ENCODE measurements at regions not wholly inside any gene's neighbourhood (a gene's known extent, or its start where the extent isn't known, plus 50 kb on each side); places are given as distances from the start of the nearest gene placed in this dataset.

- H3K27me3 ChIP-seq (ENCODE audit: control insufficient read depth, insufficient read depth, low read length): no peaks in the 10 kb centered on the region
- H3K9ac ChIP-seq (ENCODE audit: low read length in 3 of 3): no peak overlapping the region
- no peaks in the 10 kb centered on the region for H3K4me1 ChIP-seq (ENCODE audit: control insufficient read depth in 2 of 3, insufficient read depth in 2 of 3, low read depth in 1 of 3, low read length in 3 of 3)
- DNase-seq (no peak), FAIRE-seq (no peak)
- no peak overlapping the region for H3K27ac ChIP-seq (ENCODE audit: low read depth in 2 of 2, low read length in 2 of 2)
- TF ChIP-seq CTCF (IDR thresholded peaks at IDR 0.05; ENCODE audit: borderline replicate concordance, extremely low read depth, insufficient read depth): no peak
- intact Hi-C loops (cut with DNase I): no loop called here
- H3K4me3 ChIP-seq (ENCODE audit: low read length in 3 of 3): no peak overlapping the region
- H3K36me3 ChIP-seq (ENCODE audit: control insufficient read depth in 2 of 3, insufficient read depth in 3 of 3, low read length in 3 of 3): no peaks in the 10 kb centered on the region
- peaks cover 0 to 7% (median 0%) of the 10 kb centered on the region in 3 donors for H3K9me3 ChIP-seq (ENCODE audit: control insufficient read depth in 2 of 3, insufficient read depth in 1 of 3, low read length in 3 of 3)
Measured at GRCh38 chr5:61966997-61967396, 339.0 kb upstream of the KIF2A start.

- Histone ChIP-seq H3K27me3 (ENCODE audit: control insufficient read depth, insufficient read depth, low read length) (no peaks in the 10 kb centered on the region), H3K9me3 (ENCODE audit: control insufficient read depth in 2 of 3, insufficient read depth in 1 of 3, low read length in 3 of 3) (peaks cover 0 to 3% (median 0%) of the 10 kb centered on the region in 3 donors), H3K4me1 (ENCODE audit: control insufficient read depth in 2 of 3, insufficient read depth in 2 of 3, low read depth in 1 of 3, low read length in 3 of 3) (no peaks in the 10 kb centered on the region), H3K36me3 (ENCODE audit: control insufficient read depth in 2 of 3, insufficient read depth in 3 of 3, low read length in 3 of 3) (no peaks in the 10 kb centered on the region), H3K9ac (ENCODE audit: low read length in 3 of 3) (no peak overlapping the region), H3K27ac (ENCODE audit: low read depth in 2 of 2, low read length in 2 of 2) (no peak overlapping the region), H3K4me3 (ENCODE audit: low read length in 3 of 3) (no peak overlapping the region)
- FAIRE-seq (no peak), DNase-seq (no peak)
- no peak for TF ChIP-seq CTCF (IDR thresholded peaks at IDR 0.05; ENCODE audit: borderline replicate concordance, extremely low read depth, insufficient read depth)
- intact Hi-C loops (cut with DNase I): no loop called here
Measured at GRCh38 chr5:61967681-61968080, 338.3 kb upstream of the KIF2A start.

GRCh38 chr5:61969347-61969746 is 336.7 kb upstream of the KIF2A start:
- no peak overlapping the region for H3K27ac ChIP-seq (ENCODE audit: low read depth in 2 of 2, low read length in 2 of 2)
- TF ChIP-seq CTCF (IDR thresholded peaks at IDR 0.05; ENCODE audit: borderline replicate concordance, extremely low read depth, insufficient read depth): no peak
- FAIRE-seq: no peak
- H3K9ac ChIP-seq (ENCODE audit: low read length in 3 of 3): no peak overlapping the region
- no peaks in the 10 kb centered on the region for H3K4me1 ChIP-seq (ENCODE audit: control insufficient read depth in 2 of 3, insufficient read depth in 2 of 3, low read depth in 1 of 3, low read length in 3 of 3)
- no peaks in the 10 kb centered on the region for H3K27me3 ChIP-seq (ENCODE audit: control insufficient read depth, insufficient read depth, low read length)
- no peaks in the 10 kb centered on the region for H3K9me3 ChIP-seq (ENCODE audit: control insufficient read depth in 2 of 3, insufficient read depth in 1 of 3, low read length in 3 of 3)
- DNase-seq: no peak
- H3K4me3 ChIP-seq (ENCODE audit: low read length in 3 of 3): no peak overlapping the region
- H3K36me3 ChIP-seq (ENCODE audit: control insufficient read depth in 2 of 3, insufficient read depth in 3 of 3, low read length in 3 of 3): no peaks in the 10 kb centered on the region
- intact Hi-C loops (cut with DNase I): no loop called here

- FAIRE-seq (no peak), DNase-seq (no peak)
- Histone ChIP-seq H3K4me3 (ENCODE audit: low read length in 3 of 3) (no peak overlapping the region), H3K4me1 (ENCODE audit: control insufficient read depth in 2 of 3, insufficient read depth in 2 of 3, low read depth in 1 of 3, low read length in 3 of 3) (no peaks in the 10 kb centered on the region), H3K36me3 (ENCODE audit: control insufficient read depth in 2 of 3, insufficient read depth in 3 of 3, low read length in 3 of 3) (no peaks in the 10 kb centered on the region), H3K9me3 (ENCODE audit: control insufficient read depth in 2 of 3, insufficient read depth in 1 of 3, low read length in 3 of 3) (no peaks in the 10 kb centered on the region), H3K27me3 (ENCODE audit: control insufficient read depth, insufficient read depth, low read length) (no peaks in the 10 kb centered on the region), H3K27ac (ENCODE audit: low read depth in 2 of 2, low read length in 2 of 2) (no peak overlapping the region), H3K9ac (ENCODE audit: low read length in 3 of 3) (no peak overlapping the region)
- intact Hi-C loops (cut with DNase I): no loop called here
- TF ChIP-seq CTCF (IDR thresholded peaks at IDR 0.05; ENCODE audit: borderline replicate concordance, extremely low read depth, insufficient read depth): no peak
Measured at GRCh38 chr5:61969755-61970154, 336.3 kb upstream of the KIF2A start.

Data from kidney (tissue), 13 donors.